WTC11 (cell line): ENCODE measurements at regions not wholly inside any gene's neighbourhood (a gene's known extent, or its start where the extent isn't known, plus 50 kb on each side); places are given as distances from the start of the nearest gene placed in this dataset.

Experiments used
- ATAC-seq: fragments of 200-7000 bp; cut with Tn5 transposase; 2 replicates; pipeline ENCODE4 v1.10.0; 2021; ENCODE audit warnings: mild to moderate bottlenecking, moderate library complexity
- CTCF ChIA-PET: fragments of 300-600 bp; sonication (Branson Sonifier 250); formaldehyde crosslinking; loops from one replicate; lab custom pipeline; 2021; ENCODE audit warnings: antibody characterized with exemption; lab: Charles Lee
- POLR2A ChIA-PET: fragments of 350-600 bp; sonication (Branson Sonifier 250); formaldehyde crosslinking; loops from one replicate; lab custom pipeline; 2021; ENCODE audit warnings: antibody characterized with exemption; lab: Charles Lee
- DNase-seq: peaks from one replicate; pipeline ENCODE4 v3.0.0; 2021; ENCODE audit warnings: low spot score
- H3K27ac Mint-ChIP-seq: 2 replicates; pipeline ENCODE4 v1.8.0; 2021; ENCODE audit warnings: mixed read lengths
- H3K27me3 Mint-ChIP-seq: 2 replicates; pipeline ENCODE4 v1.8.0; 2021; ENCODE audit warnings: low read depth, mild to moderate bottlenecking, moderate library complexity, mixed read lengths
- H3K36me3 Mint-ChIP-seq: 2 replicates; pipeline ENCODE4 v1.8.0; 2021; ENCODE audit warnings: mixed read lengths
- H3K4me1 Mint-ChIP-seq: 2 replicates; pipeline ENCODE4 v1.8.0; 2022; ENCODE audit warnings: mixed read lengths
- H3K4me3 Mint-ChIP-seq: 2 replicates; pipeline ENCODE4 v1.8.0; 2021; ENCODE audit warnings: mild to moderate bottlenecking, moderate library complexity, mixed read lengths
- H3K9me3 Mint-ChIP-seq: 2 replicates; pipeline ENCODE4 v1.8.0; 2021; ENCODE audit warnings: mixed read lengths
- GABPB1 ChIP-seq: sonication (generic); formaldehyde crosslinking; IDR thresholded peaks from 2 replicates; pipeline ENCODE4 v1.8.1; 2023; ENCODE audit warnings: mild to moderate bottlenecking, missing genetic modification reagents
- HMGA2 ChIP-seq: fragments of 250-450 bp; sonication (Bioruptor Pico); IDR thresholded peaks from 2 replicates; pipeline ENCODE4 v1.4.0; 2021; ENCODE audit warnings: mild to moderate bottlenecking, moderate library complexity
- JAZF1 ChIP-seq: fragments of 250-450 bp; sonication (Bioruptor Pico); IDR thresholded peaks from 2 replicates; pipeline ENCODE4 v1.9.0; 2021; ENCODE audit warnings: moderate library complexity, mild to moderate bottlenecking, inconsistent platforms
- JUN ChIP-seq: sonication (generic); formaldehyde crosslinking; IDR thresholded peaks from 2 replicates; pipeline ENCODE4 v1.8.0; 2023; ENCODE audit warnings: mild to moderate bottlenecking, missing genetic modification reagents
- NR2C2 ChIP-seq: sonication (generic); formaldehyde crosslinking; IDR thresholded peaks from 2 replicates; pipeline ENCODE4 v1.8.0; 2022; ENCODE audit warnings: mild to moderate bottlenecking, missing genetic modification reagents
- NR3C1 ChIP-seq: sonication (generic); formaldehyde crosslinking; conservative IDR thresholded peaks from 2 replicates; pipeline ENCODE4 v1.8.1; 2023; ENCODE audit warnings: low read depth, mild to moderate bottlenecking, missing genetic modification reagents
- TEAD1 ChIP-seq: sonication (generic); formaldehyde crosslinking; IDR thresholded peaks from 2 replicates; pipeline ENCODE4 v1.8.0; 2022; ENCODE audit warnings: mild to moderate bottlenecking, missing genetic modification reagents
- TEAD4 ChIP-seq: sonication (generic); formaldehyde crosslinking; IDR thresholded peaks from 2 replicates; pipeline ENCODE4 v1.8.0; 2022; ENCODE audit warnings: mild to moderate bottlenecking, missing genetic modification reagents
- ZNF138 ChIP-seq: sonication (generic); formaldehyde crosslinking; conservative IDR thresholded peaks from 2 replicates; pipeline ENCODE4 v1.8.1; 2022; ENCODE audit warnings: mild to moderate bottlenecking, moderate library complexity, missing genetic modification reagents
- ZNF232 ChIP-seq: sonication (generic); formaldehyde crosslinking; IDR thresholded peaks from 2 replicates; pipeline ENCODE4 v1.8.0; 2022; ENCODE audit warnings: mild to moderate bottlenecking, missing genetic modification reagents
- ZNF416 ChIP-seq: fragments of 250-450 bp; sonication (Bioruptor Pico); IDR thresholded peaks from 2 replicates; pipeline ENCODE4 v1.9.0; 2021; ENCODE audit warnings: mild to moderate bottlenecking, inconsistent platforms
- ZNF425 ChIP-seq: fragments of 250-450 bp; sonication (Bioruptor Pico); conservative IDR thresholded peaks from 2 replicates; pipeline ENCODE4 v1.9.0; 2021; ENCODE audit warnings: mild to moderate bottlenecking
- ZSCAN18 ChIP-seq: fragments of 250-450 bp; sonication (Bioruptor Pico); IDR thresholded peaks from 2 replicates; pipeline ENCODE4 v2.1.2; 2022; ENCODE audit warnings: mild to moderate bottlenecking, moderate library complexity
- TF ChIP-seq, protein P1 (sequence below): sonication (generic); formaldehyde crosslinking; IDR thresholded peaks from 2 replicates; pipeline ENCODE4 v1.8.1; 2023; ENCODE audit warnings: mild to moderate bottlenecking, moderate library complexity, missing genetic modification reagents
- TF ChIP-seq, protein P2 (sequence below): fragments of 250-450 bp; sonication (Bioruptor Pico); IDR thresholded peaks from 2 replicates; pipeline ENCODE4 v1.8.0; 2021; ENCODE audit warnings: mild to moderate bottlenecking
- TF ChIP-seq, protein P3 (sequence below): sonication (generic); formaldehyde crosslinking; IDR thresholded peaks from 2 replicates; pipeline ENCODE4 v1.8.1; 2023; ENCODE audit warnings: mild to moderate bottlenecking, missing genetic modification reagents, borderline replicate concordance
- TF ChIP-seq, protein P4 (sequence below): sonication (generic); formaldehyde crosslinking; IDR thresholded peaks from 2 replicates; pipeline ENCODE4 v1.8.0; 2023; ENCODE audit warnings: missing genetic modification reagents, mild to moderate bottlenecking, borderline replicate concordance

- TF ChIP-seq ZNF425 (no peak), NR3C1 (CRISPR knock-in tag) (no peak), JAZF1 (CRISPR knock-in tag) (no peak), ZSCAN18 (no peak), ZNF138 (CRISPR knock-in tag) (no peak), TEAD4 (no peak), ZNF232 (CRISPR knock-in tag) (no peak), TEAD1 (CRISPR knock-in tag) (no peak), ZNF416 (no peak), NR2C2 (CRISPR knock-in tag) (no peak), HMGA2 (CRISPR knock-in tag) (no peak), JUN (CRISPR knock-in tag) (no peak)
- TF ChIP-seq, protein P1, sequence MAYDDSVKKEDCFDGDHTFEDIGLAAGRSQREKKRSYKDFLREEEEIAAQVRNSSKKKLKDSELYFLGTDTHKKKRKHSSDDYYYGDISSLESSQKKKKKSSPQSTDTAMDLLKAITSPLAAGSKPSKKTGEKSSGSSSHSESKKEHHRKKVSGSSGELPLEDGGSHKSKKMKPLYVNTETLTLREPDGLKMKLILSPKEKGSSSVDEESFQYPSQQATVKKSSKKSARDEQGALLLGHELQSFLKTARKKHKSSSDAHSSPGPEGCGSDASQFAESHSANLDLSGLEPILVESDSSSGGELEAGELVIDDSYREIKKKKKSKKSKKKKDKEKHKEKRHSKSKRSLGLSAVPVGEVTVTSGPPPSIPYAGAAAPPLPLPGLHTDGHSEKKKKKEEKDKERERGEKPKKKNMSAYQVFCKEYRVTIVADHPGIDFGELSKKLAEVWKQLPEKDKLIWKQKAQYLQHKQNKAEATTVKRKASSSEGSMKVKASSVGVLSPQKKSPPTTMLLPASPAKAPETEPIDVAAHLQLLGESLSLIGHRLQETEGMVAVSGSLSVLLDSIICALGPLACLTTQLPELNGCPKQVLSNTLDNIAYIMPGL, result no peak
- TF ChIP-seq, protein P2, sequence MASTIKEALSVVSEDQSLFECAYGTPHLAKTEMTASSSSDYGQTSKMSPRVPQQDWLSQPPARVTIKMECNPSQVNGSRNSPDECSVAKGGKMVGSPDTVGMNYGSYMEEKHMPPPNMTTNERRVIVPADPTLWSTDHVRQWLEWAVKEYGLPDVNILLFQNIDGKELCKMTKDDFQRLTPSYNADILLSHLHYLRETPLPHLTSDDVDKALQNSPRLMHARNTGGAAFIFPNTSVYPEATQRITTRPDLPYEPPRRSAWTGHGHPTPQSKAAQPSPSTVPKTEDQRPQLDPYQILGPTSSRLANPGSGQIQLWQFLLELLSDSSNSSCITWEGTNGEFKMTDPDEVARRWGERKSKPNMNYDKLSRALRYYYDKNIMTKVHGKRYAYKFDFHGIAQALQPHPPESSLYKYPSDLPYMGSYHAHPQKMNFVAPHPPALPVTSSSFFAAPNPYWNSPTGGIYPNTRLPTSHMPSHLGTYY, result no peak
- TF ChIP-seq, protein P3, sequence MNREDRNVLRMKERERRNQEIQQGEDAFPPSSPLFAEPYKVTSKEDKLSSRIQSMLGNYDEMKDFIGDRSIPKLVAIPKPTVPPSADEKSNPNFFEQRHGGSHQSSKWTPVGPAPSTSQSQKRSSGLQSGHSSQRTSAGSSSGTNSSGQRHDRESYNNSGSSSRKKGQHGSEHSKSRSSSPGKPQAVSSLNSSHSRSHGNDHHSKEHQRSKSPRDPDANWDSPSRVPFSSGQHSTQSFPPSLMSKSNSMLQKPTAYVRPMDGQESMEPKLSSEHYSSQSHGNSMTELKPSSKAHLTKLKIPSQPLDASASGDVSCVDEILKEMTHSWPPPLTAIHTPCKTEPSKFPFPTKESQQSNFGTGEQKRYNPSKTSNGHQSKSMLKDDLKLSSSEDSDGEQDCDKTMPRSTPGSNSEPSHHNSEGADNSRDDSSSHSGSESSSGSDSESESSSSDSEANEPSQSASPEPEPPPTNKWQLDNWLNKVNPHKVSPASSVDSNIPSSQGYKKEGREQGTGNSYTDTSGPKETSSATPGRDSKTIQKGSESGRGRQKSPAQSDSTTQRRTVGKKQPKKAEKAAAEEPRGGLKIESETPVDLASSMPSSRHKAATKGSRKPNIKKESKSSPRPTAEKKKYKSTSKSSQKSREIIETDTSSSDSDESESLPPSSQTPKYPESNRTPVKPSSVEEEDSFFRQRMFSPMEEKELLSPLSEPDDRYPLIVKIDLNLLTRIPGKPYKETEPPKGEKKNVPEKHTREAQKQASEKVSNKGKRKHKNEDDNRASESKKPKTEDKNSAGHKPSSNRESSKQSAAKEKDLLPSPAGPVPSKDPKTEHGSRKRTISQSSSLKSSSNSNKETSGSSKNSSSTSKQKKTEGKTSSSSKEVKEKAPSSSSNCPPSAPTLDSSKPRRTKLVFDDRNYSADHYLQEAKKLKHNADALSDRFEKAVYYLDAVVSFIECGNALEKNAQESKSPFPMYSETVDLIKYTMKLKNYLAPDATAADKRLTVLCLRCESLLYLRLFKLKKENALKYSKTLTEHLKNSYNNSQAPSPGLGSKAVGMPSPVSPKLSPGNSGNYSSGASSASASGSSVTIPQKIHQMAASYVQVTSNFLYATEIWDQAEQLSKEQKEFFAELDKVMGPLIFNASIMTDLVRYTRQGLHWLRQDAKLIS (CRISPR knock-in tag), result no peak
Measured at GRCh38 chr12:115146453-115146852, 462.5 kb upstream of the TBX3 start (continued).

DNA sequence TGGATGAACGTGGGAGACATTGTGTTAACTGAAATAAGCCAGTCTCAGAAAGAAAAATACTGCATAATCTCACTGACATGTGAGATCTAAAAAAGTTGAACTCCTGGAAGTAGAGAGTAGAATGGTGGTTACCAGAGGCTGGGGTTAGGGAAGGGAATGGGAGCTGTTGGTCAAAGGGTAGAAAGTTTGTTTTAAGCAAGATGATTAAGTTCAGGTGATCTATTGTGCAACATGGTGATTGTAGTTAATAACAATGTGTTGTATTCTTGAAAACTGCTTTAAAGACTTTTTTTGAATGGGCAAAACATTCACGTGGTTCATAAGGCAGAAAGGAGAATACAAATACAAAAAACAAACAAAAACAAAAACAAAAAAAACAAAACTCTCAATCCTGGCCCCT is 460.4 kb upstream of the TBX3 start:
- peaks cover 13% of the 10 kb centered on the region for H3K9me3 Mint-ChIP-seq
- no peak overlapping the region for H3K27ac Mint-ChIP-seq
- H3K27me3 Mint-ChIP-seq, result no peaks in the 10 kb centered on the region
- CTCF ChIA-PET, result no interaction called here
- no peak for DNase-seq
- H3K36me3 Mint-ChIP-seq, result no peaks in the 10 kb centered on the region
- H3K4me1 Mint-ChIP-seq, result peaks cover 19% of the 10 kb centered on the region
- POLR2A ChIA-PET, result no interaction called here
- H3K4me3 Mint-ChIP-seq, result no peak overlapping the region
- no peak for ATAC-seq
- TF ChIP-seq, protein P2, result no peak
- TF ChIP-seq, protein P4, sequence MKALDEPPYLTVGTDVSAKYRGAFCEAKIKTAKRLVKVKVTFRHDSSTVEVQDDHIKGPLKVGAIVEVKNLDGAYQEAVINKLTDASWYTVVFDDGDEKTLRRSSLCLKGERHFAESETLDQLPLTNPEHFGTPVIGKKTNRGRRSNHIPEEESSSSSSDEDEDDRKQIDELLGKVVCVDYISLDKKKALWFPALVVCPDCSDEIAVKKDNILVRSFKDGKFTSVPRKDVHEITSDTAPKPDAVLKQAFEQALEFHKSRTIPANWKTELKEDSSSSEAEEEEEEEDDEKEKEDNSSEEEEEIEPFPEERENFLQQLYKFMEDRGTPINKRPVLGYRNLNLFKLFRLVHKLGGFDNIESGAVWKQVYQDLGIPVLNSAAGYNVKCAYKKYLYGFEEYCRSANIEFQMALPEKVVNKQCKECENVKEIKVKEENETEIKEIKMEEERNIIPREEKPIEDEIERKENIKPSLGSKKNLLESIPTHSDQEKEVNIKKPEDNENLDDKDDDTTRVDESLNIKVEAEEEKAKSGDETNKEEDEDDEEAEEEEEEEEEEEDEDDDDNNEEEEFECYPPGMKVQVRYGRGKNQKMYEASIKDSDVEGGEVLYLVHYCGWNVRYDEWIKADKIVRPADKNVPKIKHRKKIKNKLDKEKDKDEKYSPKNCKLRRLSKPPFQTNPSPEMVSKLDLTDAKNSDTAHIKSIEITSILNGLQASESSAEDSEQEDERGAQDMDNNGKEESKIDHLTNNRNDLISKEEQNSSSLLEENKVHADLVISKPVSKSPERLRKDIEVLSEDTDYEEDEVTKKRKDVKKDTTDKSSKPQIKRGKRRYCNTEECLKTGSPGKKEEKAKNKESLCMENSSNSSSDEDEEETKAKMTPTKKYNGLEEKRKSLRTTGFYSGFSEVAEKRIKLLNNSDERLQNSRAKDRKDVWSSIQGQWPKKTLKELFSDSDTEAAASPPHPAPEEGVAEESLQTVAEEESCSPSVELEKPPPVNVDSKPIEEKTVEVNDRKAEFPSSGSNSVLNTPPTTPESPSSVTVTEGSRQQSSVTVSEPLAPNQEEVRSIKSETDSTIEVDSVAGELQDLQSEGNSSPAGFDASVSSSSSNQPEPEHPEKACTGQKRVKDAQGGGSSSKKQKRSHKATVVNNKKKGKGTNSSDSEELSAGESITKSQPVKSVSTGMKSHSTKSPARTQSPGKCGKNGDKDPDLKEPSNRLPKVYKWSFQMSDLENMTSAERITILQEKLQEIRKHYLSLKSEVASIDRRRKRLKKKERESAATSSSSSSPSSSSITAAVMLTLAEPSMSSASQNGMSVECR (CRISPR knock-in tag), result no peak
- TF ChIP-seq TEAD4, result no peak
- TF ChIP-seq GABPB1 (CRISPR knock-in tag), result no peak
